Uterus (tissue), 3 donors: ENCODE measurements at regions not wholly inside any gene's neighbourhood (a gene's known extent, or its start where the extent isn't known, plus 50 kb on each side); places are given as distances from the start of the nearest gene placed in this dataset.

Experiments
- DNase-seq, 2 donors: peaks; one replicate each; pipeline ENCODE4 v3.0.0-alpha.2; 2019 to 2020
- H3K27ac ChIP-seq, 2 donors: fragments of 200-600 bp; sonication (generic); 1 replicate in 1 of 2; 2 replicates in 1 of 2; pipeline ENCODE4 v1.5.1; 2016 to 2018
- H3K27me3 ChIP-seq, 2 donors: fragments of 200-600 bp; sonication (generic); one replicate each; pipeline ENCODE4 v1.5.1; 2018 to 2019; ENCODE audit warnings: control low read depth in 1 of 2
- H3K36me3 ChIP-seq, 2 donors: fragments of 200-600 bp; sonication (generic); one replicate each; pipeline ENCODE4 v1.5.1; 2019; ENCODE audit warnings: control low read depth in 1 of 2
- H3K4me1 ChIP-seq, 2 donors: fragments of 200-600 bp; sonication (generic); one replicate each; pipeline ENCODE4 v1.5.1; 2018 to 2019; ENCODE audit warnings: control low read depth in 1 of 2
- H3K4me3 ChIP-seq, 2 donors: fragments of 200-600 bp; sonication (generic); 1 replicate in 1 of 2; 2 replicates in 1 of 2; pipeline ENCODE4 v1.5.1; 2018 to 2019; ENCODE audit warnings: mild to moderate bottlenecking in 1 of 2
- H3K9me3 ChIP-seq, 2 donors: fragments of 200-600 bp; sonication (generic); one replicate each; pipeline ENCODE4 v1.5.1; 2019; ENCODE audit warnings: control low read depth in 1 of 2
- CTCF ChIP-seq, 4 experiments: fragments of 200-600 bp in 2 of 4; fragments of 450-650 bp in 2 of 4; sonication (generic) in 2 of 4; IDR thresholded peaks; one replicate each; pipeline ENCODE4 v1.5.1; 2016 to 2019; ENCODE audit warnings: antibody characterized with exemption in 4 of 4, mild to moderate bottlenecking in 2 of 4, moderate library complexity in 1 of 4
- POLR2A ChIP-seq, 2 donors: fragments of 450-650 bp; IDR thresholded peaks; one replicate each; pipeline ENCODE4 v1.6.1; 2016; ENCODE audit warnings: antibody characterized with exemption in 2 of 2, mild to moderate bottlenecking in 1 of 2, moderate library complexity in 1 of 2
- intact Hi-C: fragments of 100-400 bp; cut with DNase I; formaldehyde crosslinking; loops from one replicate; pipeline ENCODE4 v1.15.1; 2023; ENCODE audit warnings: low total_unique reads
- donor health status: DM: yes; HTN: yes; CAD: no.

GRCh38 chr4:129971419-129971818 is 875.5 kb downstream of the C4orf33 start:
- H3K27ac ChIP-seq, result no peak overlapping the region
- no peak overlapping the region for H3K4me3 ChIP-seq
- no peaks in the 10 kb centered on the region for H3K27me3 ChIP-seq
- no peak for DNase-seq
- TF ChIP-seq POLR2A (IDR thresholded peaks at IDR 0.05), result no peak
- TF ChIP-seq CTCF (IDR thresholded peaks at IDR 0.05), result no peak
- no peaks in the 10 kb centered on the region for H3K4me1 ChIP-seq
- no peaks in the 10 kb centered on the region for H3K36me3 ChIP-seq
- intact Hi-C loops, result no loop called here
- no peaks in the 10 kb centered on the region for H3K9me3 ChIP-seq

- no peaks in the 10 kb centered on the region for H3K36me3 ChIP-seq
- no peak overlapping the region for H3K4me3 ChIP-seq
- no peaks in the 10 kb centered on the region for H3K4me1 ChIP-seq
- no peaks in the 10 kb centered on the region for H3K9me3 ChIP-seq
- no peaks in the 10 kb centered on the region for H3K27me3 ChIP-seq
- intact Hi-C loops, result no loop called here
- TF ChIP-seq CTCF (IDR thresholded peaks at IDR 0.05) (no peak), POLR2A (IDR thresholded peaks at IDR 0.05) (no peak)
- no peak overlapping the region for H3K27ac ChIP-seq
- DNase-seq, result no peak
Observed at GRCh38 chr4:129972257-129972656, 876.3 kb downstream of the C4orf33 start.

GRCh38 chr4:129974730-129975129 is 878.8 kb downstream of the C4orf33 start:
- Histone ChIP-seq H3K27ac (no peak overlapping the region), H3K27me3 (no peaks in the 10 kb centered on the region), H3K4me1 (no peaks in the 10 kb centered on the region), H3K36me3 (no peaks in the 10 kb centered on the region), H3K4me3 (no peak overlapping the region), H3K9me3 (no peaks in the 10 kb centered on the region)
- DNase-seq, result no peak
- TF ChIP-seq POLR2A (IDR thresholded peaks at IDR 0.05) (no peak), CTCF (IDR thresholded peaks at IDR 0.05) (no peak)
- intact Hi-C loops, result no loop called here

GRCh38 chr4:129978315-129978714 is 882.4 kb downstream of the C4orf33 start:
- no peak overlapping the region for H3K27ac ChIP-seq
- H3K36me3 ChIP-seq, result no peaks in the 10 kb centered on the region
- TF ChIP-seq CTCF (IDR thresholded peaks at IDR 0.05), result no peak
- no peak for TF ChIP-seq POLR2A (IDR thresholded peaks at IDR 0.05)
- intact Hi-C loops, result no loop called here
- H3K4me1 ChIP-seq, result no peaks in the 10 kb centered on the region
- no peak overlapping the region for H3K4me3 ChIP-seq
- H3K9me3 ChIP-seq, result no peaks in the 10 kb centered on the region
- no peak for DNase-seq
- H3K27me3 ChIP-seq, result no peaks in the 10 kb centered on the region

- Histone ChIP-seq H3K27me3 (no peaks in the 10 kb centered on the region), H3K4me3 (no peak overlapping the region), H3K27ac (no peak overlapping the region), H3K4me1 (no peaks in the 10 kb centered on the region), H3K36me3 (no peaks in the 10 kb centered on the region), H3K9me3 (no peaks in the 10 kb centered on the region)
- no peak for DNase-seq
- TF ChIP-seq POLR2A (IDR thresholded peaks at IDR 0.05) (no peak), CTCF (IDR thresholded peaks at IDR 0.05) (no peak)
- intact Hi-C loops, result no loop called here
Observed at GRCh38 chr4:129988957-129989356, 893.0 kb downstream of the C4orf33 start.
